DMS153 (cell line): ENCODE measurements at regions not wholly inside any gene's neighbourhood (a gene's known extent, or its start where the extent isn't known, plus 50 kb on each side); places are given as distances from the start of the nearest gene placed in this dataset.

Experiments
- DNase-seq: peaks from one replicate; lab custom pipeline; 2025; lab: John Stamatoyannopoulos, UW

GRCh38 chr1:5274527-5274926, 620.1 kb downstream of the AJAP1 start:
- DNase-seq, result no peak

DNA sequence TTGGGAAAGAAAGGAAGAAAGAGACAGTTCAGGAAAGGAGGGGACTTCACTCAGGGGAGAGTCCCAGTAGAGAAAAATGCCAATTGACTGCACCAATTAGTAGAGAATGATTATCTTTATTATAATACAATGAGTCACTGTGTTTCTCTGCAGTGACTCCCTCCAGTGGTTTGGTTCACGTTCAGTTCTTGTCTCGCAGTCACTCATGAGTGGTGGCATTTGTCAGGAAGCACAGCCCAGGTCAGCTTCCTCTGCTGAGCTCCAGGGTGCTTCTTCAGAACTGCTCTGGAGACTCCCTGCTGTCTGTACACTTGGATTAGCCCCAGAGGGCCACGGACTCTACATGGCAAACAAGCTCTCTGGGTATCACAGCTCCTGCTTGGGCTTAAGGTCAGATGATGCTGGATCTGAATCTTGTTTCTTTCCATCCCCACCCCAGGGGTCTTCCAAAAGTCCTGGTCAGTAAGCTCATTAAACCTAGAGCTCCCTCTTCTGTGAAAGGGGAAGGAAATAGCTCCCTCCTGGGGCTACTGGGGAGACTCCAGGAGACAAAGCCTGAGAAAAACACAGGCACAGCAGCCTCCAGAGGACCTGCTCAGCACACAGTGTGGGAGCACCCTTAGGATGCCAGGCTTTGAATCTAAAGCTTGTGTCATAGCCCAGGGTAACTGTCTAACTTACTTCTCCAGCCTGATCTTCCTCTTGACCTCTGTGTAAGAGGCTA, 619.0 kb downstream of the AJAP1 start:
- DNase-seq, result no peak

DNA sequence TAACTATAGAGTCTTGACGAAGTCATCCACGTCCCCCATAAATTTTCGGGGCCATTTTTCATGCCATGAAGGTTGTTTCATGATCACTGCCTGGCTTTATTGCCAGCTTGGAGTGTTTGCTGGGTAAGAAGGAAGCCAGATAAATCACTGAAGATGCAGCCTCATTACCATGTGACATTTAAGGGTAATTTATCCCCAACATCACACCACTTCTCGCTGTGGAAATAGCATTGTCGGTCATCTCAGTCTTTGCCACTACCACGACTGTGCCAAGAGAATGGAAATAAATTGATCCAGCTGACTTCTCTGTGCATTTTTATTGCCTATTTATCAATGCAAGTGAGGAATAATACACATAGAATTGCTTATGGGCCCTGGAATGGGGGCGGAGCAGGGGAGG, 617.9 kb downstream of the AJAP1 start:
- DNase-seq, result no peak

- DNase-seq, result no peak
Measured at GRCh38 chr1:5271264-5271663, 616.9 kb downstream of the AJAP1 start.

GRCh38 chr1:5269901-5270300, 615.5 kb downstream of the AJAP1 start:
- DNase-seq, result no peak

DNA sequence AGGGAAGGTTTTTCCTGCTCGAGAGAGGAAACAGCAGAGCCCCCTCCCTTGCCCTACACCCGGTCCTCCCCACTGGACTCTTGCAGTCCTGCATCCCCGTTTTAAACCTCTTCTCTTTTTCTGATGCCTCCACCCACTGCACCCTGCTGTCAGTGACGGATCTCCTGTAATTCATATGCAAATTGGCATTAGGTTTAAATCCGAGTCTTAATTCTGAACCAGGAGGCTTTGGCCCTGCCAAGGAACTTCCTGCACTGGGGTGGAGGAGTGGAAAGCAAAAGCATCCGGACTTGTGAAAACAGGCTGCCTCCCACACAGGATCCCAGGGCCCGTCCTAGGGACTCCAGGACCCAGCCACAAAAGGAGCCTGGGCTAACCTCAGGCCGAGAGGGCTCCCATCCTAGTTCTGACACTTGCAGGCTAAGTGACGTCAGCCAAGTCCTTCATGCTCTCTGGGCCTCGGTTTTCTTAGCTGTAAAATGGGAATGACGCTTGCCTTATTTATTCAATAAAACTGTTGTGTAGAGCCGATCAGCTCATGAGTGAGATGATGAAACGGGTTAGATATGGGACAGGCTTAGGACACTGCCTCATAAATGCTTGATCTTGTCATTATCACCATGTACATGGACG, 613.3 kb downstream of the AJAP1 start:
- DNase-seq, result no peak

GRCh38 chr1:5265438-5266075, 611.1 kb downstream of the AJAP1 start:
- no peak for DNase-seq

DNA sequence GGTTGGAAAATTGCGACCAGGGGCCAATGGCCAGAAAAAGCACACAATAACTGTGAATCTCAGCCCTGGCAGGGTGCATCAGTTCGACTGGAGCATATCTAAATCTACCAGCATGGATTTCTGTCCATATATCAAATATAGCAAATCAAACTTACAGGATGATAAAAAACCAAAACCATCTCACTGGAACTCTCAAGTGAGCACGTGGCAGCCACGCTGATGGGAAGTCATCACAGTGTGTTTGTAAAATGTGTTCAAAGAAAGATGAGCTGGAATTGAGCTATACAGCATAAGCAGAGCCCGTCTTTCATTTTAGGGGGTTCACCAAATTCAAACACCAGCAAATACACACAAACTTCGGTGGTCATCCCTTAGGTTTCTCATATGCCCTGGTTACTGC, 610.1 kb downstream of the AJAP1 start:
- DNase-seq, result no peak

- no peak for DNase-seq
Measured at GRCh38 chr1:5256793-5257192, 602.4 kb downstream of the AJAP1 start.

GRCh38 chr1:5254975-5255374, 600.6 kb downstream of the AJAP1 start:
- no peak for DNase-seq

- DNase-seq, result no peak
Measured at GRCh38 chr1:5254131-5254725, 599.8 kb downstream of the AJAP1 start.

GRCh38 chr1:5253036-5253435, 598.6 kb downstream of the AJAP1 start:
- DNase-seq, result no peak

GRCh38 chr1:5250336-5250735, 595.9 kb downstream of the AJAP1 start:
- DNase-seq, result no peak

DNA sequence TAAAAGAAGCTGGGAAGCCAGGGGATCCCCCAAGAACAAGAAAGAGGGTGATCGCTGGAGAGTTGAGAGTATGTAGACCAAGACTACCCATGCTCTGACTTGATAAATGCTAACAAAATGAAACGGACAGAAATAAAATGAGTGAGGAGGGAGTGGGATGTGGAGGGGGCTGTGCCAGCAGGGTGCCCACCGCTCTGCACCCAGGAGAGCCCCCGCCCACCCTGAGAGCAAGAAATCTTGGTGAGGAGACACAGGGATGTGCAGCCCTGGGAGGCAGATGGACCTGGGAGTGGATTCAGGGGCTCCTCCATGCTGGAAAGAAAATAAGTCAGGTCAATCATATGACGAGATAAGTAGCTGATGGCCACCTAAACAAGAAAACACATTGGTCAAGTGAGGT, 590.9 kb downstream of the AJAP1 start:
- no peak for DNase-seq

- DNase-seq, result no peak
Measured at GRCh38 chr1:5244631-5245285, 590.3 kb downstream of the AJAP1 start.

DNA sequence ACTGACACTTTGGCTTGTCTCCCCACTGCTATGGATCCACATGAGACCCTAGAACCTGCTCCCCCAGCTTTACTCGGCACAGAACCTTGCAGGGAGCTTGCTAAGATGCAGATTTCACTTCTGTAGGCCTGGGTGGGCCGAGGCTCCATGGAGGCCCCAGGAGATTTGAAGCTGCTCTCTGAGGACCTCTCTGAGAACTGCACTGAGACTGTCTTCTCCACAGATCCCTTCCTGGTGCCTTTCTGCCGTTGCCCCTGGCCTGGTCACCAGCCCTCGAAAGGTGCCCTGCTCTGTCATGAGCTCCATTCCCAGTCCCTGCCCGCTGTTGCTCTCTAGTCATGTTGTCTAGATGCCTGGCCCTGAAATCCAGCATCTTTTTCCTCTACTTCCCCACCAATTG, 588.4 kb downstream of the AJAP1 start:
- no peak for DNase-seq

DNA sequence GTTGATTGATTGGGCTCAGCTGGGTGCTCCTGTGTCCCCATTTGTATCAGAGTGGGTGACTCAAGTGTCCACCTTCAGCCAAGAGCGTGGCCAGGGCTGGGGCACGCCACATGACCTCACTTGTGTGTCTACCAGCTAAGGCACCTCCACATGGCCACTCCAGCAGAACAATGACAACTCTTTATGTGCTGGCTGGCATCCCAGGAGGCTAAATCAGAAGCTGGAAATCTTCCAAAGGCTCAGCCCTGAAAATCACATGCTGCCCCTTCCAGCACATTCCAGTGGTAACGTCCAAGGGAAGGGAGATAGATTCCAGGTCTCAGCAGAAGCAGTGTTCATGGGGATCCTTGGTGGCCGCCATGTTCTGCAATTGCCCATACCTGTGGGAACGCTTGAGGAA, 585.5 kb downstream of the AJAP1 start:
- no peak for DNase-seq

- DNase-seq, result no peak
Measured at GRCh38 chr1:5238351-5239130, 584.1 kb downstream of the AJAP1 start.

GRCh38 chr1:5235355-5235899, 581.0 kb downstream of the AJAP1 start:
- DNase-seq, result no peak

- DNase-seq, result no peak
Measured at GRCh38 chr1:5232537-5232936, 578.1 kb downstream of the AJAP1 start.

- no peak for DNase-seq
Measured at GRCh38 chr1:5231541-5232315, 577.3 kb downstream of the AJAP1 start.
